HS-5 (cell line): ENCODE measurements at regions not wholly inside any gene's neighbourhood (a gene's known extent, or its start where the extent isn't known, plus 50 kb on each side); places are given as distances from the start of the nearest gene placed in this dataset.

Experiments
- DNase-seq: peaks from one replicate; pipeline ENCODE4 v3.0.0-alpha.2; 2012; ENCODE audit warnings: low read depth

DNA sequence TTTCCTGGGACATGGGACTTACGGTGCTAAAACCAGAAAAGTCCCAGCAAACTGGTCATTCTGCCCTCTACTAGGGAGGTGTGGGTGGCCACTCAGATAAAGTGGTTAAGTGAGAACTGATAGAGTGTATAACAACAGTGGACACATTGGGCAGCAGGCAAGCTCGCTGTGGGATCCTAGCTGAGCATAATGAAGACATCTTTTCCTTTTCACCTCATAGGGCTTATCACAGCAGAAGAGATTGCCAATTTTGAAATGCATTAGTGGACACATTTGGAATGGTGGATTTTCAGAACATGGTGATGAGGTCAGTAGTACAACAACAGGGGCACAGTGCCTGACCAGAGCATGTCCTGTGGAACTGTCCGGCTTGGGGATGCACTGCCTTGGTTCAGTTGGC is 477.1 kb upstream of the KIF2A start:
- DNase-seq, result no peak

GRCh38 chr5:61831736-61832135 is 474.3 kb upstream of the KIF2A start:
- no peak for DNase-seq

GRCh38 chr5:61837788-61838187 is 468.2 kb upstream of the KIF2A start:
- no peak for DNase-seq

DNA sequence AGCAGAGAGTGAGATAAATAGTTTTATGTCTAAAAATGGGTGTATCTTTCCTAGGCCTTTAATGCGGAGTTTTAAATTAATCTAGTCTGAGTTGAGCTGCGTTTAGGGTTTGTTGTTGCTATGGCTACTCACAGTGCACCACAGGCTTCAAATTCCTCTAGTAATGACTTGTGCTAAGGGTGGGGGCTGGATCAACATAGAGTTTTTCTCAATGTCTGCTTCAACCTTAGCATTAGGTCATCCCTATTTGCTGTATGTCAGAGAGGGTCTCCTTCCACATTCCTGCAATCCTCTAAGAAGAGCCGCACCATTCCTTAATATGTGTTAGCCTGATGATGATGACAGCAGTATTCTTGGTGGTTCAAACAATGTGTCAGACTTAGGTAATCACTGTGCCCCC is 465.6 kb upstream of the KIF2A start:
- DNase-seq, result no peak

DNA sequence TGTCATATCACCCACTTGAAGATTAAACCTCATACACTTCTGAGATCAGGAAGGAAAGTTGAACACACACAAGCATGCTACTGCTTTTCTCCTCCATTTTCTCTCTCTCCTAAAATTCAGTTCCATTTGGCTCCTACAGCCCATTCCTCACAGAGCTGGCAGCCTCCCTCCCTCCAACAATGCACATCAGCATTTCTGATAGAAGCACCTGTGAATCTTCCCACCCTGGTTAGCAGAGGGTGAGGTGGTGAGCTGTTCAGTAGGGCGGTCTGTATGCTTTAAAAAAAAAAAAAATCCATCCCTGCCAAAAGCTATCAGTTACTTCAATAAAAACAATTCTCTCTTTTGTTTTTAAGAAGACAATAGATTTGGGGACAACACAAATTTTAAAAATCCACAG is 463.2 kb upstream of the KIF2A start:
- no peak for DNase-seq

DNA sequence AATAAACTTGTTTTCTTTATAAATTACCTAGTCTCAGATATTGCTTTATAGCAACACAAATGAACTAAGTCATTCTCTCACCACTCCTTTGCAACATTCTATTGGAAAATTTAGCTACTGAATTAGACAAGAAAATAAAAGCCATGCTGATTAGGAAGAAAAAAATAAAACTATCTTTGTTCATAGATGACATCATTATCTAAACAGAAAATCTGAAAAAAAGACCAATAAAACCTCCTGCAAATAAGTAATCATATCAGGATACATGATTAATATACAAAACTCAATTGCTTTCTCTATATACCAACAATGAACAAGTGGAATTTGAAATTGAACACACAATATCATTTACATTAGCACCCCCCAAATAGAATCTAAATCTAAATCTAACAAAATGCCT is 455.3 kb upstream of the KIF2A start:
- DNase-seq, result no peak

DNA sequence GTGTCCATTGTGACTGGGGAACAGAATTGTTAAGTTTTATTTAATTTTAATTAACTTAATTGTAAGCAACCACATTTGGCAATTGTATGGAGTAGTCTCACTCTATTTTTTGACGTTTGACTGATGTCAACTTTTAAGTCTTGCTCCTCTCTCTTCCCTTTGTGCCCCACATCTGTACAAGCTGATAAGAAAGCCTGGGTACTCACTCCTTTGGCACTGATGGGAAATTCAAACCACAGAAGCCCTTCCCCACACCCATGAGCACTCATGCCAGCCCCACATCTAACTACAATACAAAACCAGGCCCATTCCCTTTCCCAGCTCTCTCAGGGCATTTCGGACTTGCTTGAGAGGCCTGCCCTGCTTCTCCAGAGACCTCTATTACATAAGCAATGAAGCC is 451.5 kb upstream of the KIF2A start:
- no peak for DNase-seq

DNA sequence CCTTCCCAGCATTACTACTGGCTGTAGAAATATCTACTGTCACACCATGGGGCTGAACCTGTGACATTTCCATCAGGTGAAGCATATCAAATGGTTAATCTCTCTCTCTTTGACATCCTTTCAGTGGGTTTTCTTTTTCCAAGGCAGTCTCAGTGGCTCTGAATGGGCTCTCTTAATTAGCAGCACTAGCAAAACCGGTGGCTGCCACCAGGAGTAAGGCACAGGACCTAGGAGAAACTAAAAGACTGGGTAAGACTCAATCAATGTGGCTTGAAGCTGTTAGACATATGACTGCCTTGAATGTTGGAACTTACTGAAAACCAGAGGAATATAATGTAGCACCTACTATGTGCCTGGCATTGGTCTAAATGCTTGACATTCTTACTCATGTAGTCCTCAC is 445.0 kb upstream of the KIF2A start:
- no peak for DNase-seq

DNA sequence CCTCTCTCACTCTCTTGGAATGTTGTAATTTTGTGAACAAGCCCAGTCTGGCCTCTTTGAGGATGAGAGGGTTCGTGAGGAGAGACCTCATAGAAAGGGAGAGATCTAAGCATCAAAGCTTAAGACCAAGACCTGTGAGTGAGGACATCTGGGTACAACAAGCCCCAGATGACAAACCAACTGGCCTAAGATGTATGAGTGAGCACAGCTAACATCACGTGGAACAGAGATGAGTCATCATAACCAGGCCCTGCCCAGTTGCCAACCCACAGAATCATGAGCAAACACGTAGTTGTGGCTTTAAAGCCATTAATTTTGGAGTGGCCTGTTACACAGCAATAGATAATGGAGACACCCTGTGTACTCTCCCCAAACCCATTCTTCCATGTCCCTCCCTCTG is 439.1 kb upstream of the KIF2A start:
- peak; percentile 67 for DNase-seq

DNA sequence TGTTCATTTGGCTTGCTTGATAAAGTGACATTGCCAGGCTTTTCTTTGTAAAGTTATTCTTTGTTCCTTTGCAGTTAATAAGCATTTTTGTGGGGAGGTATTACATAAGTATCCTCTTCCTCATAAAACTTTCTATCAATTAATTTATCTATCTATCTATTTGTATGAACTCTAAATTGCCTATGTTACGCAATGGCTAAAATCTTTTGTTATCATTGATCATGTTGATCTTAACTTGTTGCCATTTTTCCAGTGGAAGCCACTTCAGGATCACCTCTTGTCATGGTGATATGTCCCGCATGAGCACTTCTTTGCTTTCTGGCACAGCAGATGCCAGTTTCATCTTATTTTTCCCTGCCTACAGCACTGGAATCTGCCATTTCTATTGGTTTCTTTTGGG is 436.7 kb upstream of the KIF2A start:
- no peak for DNase-seq

DNA sequence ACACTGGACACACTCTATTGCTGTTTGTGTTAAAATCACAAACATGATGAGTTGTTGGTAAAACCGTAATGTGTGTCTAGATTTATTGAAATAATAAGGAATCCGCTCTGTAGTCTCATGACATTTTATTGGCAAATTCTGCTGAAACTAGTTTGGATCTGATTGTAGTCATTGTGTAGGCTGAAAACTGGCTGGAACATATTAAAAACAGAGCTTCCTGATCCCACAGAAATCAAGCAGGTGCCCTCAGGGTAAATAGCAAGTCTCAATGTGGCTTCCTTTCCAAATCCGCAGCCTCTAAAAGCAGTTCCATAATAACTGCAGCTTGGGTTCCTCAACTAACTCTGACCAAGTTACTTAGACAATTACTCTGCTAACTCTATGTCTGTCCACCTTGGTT is 427.5 kb upstream of the KIF2A start:
- DNase-seq, result no peak

GRCh38 chr5:61881821-61882487 is 424.1 kb upstream of the KIF2A start:
- no peak for DNase-seq

GRCh38 chr5:61882901-61883500 is 423.0 kb upstream of the KIF2A start:
- no peak for DNase-seq

GRCh38 chr5:61884252-61884855 is 421.7 kb upstream of the KIF2A start:
- no peak for DNase-seq

DNA sequence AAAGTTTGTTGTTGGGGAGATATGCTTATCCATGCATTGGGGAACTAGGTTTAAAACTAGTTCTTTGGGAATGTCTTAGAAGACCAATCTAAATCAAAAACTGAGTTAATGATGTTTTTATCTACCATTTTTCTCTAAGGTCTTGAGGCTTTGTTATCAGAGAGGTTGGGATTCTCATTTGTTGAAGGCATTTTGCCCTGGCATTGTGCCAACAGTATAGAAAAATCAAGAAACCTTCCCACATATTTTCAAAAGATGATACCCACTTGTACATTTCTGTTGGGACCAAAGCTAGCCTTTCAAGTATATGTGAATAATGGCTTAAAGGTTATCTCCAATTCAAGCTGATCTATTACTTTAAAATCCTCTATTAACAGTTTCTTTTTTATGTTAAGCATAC is 419.8 kb upstream of the KIF2A start:
- DNase-seq, result no peak

GRCh38 chr5:61887271-61887670 is 418.7 kb upstream of the KIF2A start:
- DNase-seq, result no peak

GRCh38 chr5:61894046-61894445 is 412.0 kb upstream of the KIF2A start:
- no peak for DNase-seq

DNA sequence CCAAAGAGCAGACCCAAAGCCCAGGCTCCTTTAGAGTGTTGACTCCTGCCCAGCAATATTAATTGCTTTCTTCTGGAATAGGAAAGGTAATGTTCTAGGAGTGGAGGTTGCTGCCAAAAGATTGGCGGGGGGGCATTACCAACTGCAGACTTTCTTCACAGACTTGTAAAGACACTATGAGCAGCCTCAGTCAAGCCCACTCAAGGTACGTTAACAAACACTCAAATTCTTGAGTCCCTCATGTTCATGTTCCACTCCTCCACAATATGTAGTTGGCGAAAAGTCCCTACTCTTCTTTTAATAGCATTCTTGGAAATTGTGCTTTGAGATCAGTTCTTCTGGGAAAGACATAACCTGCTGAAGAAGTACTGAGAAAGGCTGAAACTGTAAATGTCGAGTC is 409.2 kb upstream of the KIF2A start:
- DNase-seq, result no peak

DNA sequence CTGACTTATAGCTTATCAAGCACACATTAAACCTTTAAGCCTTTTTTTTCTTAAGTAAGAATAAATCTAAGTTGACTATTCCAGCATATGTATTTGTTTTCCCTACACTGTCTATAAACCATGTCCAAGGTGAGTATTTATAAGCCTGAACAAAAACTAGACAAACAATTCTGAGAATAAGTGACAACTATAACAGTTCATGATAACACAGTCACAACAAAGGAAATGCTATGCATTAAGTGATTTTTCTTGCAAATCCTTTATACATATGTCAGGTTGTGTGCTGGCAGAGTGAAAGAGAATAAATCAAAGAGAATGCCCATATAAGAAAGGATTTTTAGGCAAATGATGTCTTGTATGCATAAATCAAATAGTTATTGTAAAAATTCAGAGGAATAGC is 408.8 kb upstream of the KIF2A start:
- DNase-seq, result no peak

DNA sequence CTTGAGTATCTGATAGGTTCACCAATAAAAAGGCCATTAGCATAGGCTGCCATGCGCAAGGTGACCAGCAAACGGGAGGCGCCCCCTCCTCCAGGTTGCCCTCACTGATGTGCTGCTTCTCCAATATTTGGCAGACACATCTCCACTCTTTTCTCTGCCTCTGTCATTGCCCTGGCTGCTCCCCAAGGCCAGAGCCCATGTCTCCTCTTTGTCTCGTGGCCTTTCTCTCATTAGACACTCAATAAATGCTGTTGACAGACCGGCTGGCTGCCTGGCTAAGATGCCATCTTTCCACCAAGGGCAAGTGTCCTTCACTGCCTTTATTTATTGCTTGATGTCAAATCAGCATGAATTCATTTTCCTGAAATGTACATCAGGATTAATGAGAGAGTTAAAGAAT is 404.0 kb upstream of the KIF2A start:
- no peak for DNase-seq

GRCh38 chr5:61904730-61905129 is 401.3 kb upstream of the KIF2A start:
- no peak for DNase-seq

DNA sequence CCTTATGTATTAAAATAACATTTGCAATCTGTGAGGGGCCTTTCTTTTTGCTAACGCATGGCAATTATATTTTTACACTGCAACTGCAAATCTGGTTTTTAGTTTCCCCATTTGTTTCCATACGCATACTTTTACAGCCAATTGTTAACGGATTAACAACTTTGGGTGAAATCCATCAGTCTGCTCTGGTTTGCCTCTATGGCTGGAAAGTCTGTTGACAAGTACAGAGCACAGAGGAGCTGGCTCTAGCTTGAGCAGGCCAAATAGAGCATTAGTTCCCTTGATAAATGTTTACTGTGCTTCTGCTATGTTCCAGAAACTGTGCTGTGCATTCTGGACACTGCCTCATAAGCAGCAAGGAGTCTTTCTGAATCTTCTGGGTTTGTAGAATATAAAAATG is 400.4 kb upstream of the KIF2A start:
- DNase-seq, result no peak

DNA sequence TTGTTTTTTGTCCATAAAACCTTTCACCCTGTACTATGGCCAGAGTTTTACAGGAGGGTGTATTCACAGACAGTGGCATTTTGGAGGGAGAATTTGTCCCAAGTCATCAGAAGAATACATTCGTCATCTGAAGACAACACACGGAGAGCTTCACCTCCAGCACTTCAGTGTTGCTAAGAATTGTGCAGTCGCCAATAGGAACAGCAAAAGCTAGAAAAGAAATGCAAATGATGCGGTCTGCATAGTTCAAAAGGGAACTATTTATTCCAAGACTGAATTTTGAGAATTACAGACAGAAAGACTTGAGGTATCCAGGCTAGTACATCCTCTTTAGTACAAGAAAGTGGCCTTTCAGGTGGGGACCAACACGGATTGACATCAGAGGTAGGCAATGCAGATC is 399.2 kb upstream of the KIF2A start:
- no peak for DNase-seq

DNA sequence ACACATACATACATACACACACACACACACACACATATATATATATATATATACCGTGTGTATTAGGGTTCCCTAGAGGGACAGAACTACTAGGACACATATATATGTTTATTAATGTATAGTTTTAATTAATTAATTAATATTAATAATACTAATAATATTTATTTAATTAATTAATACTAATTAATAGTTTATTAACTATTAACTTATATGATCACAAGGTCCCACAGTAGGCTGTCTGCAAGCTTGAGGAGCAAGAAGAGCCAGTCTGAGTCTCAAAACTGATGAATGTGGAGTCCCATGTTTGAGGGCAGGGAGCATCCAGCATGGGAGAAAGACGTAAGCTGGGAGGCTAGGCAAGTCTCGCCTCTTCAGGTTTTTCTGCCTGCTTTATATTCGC is 398.0 kb upstream of the KIF2A start:
- DNase-seq, result no peak
